Peyer's patch (tissue), 4 donors: ENCODE measurements at regions not wholly inside any gene's neighbourhood (a gene's known extent, or its start where the extent isn't known, plus 50 kb on each side); places are given as distances from the start of the nearest gene placed in this dataset.
"Not testable (repeated sequence)": the region's sequence is repeated elsewhere in the genome, so short reads cannot be mapped to it uniquely, and the experiment has no call there.

Source experiments
- POLR2A ChIP-seq, 2 donors: fragments of 450-650 bp; IDR thresholded peaks; one replicate each; pipeline ENCODE4 v1.5.1; 2017; ENCODE audit warnings: antibody characterized with exemption in 2 of 2, mild to moderate bottlenecking in 2 of 2, moderate library complexity in 2 of 2
- TF ChIP-seq, protein P1 (sequence below), 6 experiments: fragments of 450-650 bp in 4 of 6; fragments of 200-600 bp in 2 of 6; sonication (generic) in 1 of 6; IDR thresholded peaks; one replicate each; pipeline ENCODE4 v1.5.1; 2017 to 2019; ENCODE audit warnings: antibody characterized with exemption in 6 of 6, mild to moderate bottlenecking in 3 of 6, moderate library complexity in 1 of 6

DNA sequence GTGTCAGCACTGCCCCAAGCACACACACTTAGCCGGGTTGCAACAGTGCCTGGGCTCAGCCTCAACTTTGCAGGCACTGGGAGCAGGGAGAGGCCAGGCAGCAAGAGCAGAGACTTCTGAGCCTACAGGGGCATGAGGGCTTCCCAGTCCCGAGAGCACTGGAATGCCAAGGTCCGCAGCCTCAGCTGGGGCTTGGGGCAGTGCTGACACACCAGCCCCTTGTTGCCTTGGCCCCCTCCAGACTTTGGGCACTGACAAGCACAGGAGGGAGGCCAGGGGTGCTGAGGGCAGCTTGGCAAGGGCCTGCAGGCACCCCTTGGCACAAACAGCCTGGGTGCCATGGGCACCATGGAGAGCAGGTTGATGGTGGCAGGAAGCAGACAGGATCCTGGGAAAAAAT lies 531.1 kb upstream of the SLC39A10 start:
- TF ChIP-seq, protein P1, sequence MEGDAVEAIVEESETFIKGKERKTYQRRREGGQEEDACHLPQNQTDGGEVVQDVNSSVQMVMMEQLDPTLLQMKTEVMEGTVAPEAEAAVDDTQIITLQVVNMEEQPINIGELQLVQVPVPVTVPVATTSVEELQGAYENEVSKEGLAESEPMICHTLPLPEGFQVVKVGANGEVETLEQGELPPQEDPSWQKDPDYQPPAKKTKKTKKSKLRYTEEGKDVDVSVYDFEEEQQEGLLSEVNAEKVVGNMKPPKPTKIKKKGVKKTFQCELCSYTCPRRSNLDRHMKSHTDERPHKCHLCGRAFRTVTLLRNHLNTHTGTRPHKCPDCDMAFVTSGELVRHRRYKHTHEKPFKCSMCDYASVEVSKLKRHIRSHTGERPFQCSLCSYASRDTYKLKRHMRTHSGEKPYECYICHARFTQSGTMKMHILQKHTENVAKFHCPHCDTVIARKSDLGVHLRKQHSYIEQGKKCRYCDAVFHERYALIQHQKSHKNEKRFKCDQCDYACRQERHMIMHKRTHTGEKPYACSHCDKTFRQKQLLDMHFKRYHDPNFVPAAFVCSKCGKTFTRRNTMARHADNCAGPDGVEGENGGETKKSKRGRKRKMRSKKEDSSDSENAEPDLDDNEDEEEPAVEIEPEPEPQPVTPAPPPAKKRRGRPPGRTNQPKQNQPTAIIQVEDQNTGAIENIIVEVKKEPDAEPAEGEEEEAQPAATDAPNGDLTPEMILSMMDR (IDR thresholded peaks at IDR 0.05): not testable (repeated sequence)
- not testable (repeated sequence) for TF ChIP-seq POLR2A (IDR thresholded peaks at IDR 0.05)
